Stimulated activated CD4-positive, alpha-beta T cell treated with anti-CD3 and anti-CD28 coated beads, Interleukin-15, amount 100 ng/mL, for 24 hours (primary cell): ENCODE measurements at regions not wholly inside any gene's neighbourhood (a gene's known extent, or its start where the extent isn't known, plus 50 kb on each side); places are given as distances from the start of the nearest gene placed in this dataset.

Experiments used
- DNase-seq: peaks from one replicate; pipeline ENCODE4 v3.0.0-alpha.2; 2020

- no peak for DNase-seq
Measured at GRCh38 chr10:78250313-78251015, 216.8 kb downstream of the RPS24 start.

- DNase-seq, result no peak
Measured at GRCh38 chr10:78251016-78251385, 217.3 kb downstream of the RPS24 start.

- DNase-seq, result no peak
Measured at GRCh38 chr10:78252286-78252685, 218.6 kb downstream of the RPS24 start.

GRCh38 chr10:78253063-78253853, 219.6 kb downstream of the RPS24 start:
- no peak for DNase-seq

DNA sequence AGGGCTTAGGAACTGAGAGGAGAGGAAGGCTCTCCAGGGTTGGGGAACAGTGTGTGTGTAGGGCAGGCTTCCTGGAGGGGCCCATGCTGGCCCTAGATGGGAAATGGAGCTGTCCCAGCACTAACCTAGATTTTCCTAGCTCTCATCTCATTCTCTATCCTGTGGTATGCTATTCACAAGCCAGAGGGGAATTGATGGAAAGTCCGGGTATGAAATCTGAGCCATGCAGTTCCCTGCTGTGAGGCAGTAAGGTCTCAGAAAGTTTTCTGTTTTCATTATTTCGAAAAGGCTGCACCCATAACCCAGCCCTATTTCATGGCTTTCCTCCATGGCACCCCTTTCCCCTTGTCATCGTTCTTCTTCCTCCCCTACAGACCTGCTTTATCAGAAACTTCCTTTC, 220.3 kb downstream of the RPS24 start:
- no peak for DNase-seq

DNA sequence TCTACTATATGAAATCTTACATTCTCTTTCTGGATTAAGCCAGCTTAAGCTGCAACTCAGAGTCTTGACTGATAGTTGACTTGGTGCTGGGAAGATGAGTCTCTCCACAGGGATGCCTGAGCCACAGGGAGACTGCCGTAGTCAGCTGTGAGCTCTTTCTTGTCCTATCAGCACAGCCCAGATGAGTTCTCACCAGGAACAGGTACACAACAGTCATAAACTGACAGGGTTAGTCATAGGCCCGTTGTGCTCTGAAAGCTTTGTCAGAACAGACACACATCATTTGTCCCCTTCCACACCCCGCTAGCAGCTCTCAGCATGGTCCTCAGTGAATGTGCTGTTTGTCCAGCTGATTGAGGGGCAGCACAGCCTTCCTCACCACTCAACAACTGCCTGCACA, 221.6 kb downstream of the RPS24 start:
- no peak for DNase-seq

GRCh38 chr10:78255796-78256638, 222.4 kb downstream of the RPS24 start:
- DNase-seq, result no peak

GRCh38 chr10:78258323-78259030, 224.8 kb downstream of the RPS24 start:
- DNase-seq, result no peak

DNA sequence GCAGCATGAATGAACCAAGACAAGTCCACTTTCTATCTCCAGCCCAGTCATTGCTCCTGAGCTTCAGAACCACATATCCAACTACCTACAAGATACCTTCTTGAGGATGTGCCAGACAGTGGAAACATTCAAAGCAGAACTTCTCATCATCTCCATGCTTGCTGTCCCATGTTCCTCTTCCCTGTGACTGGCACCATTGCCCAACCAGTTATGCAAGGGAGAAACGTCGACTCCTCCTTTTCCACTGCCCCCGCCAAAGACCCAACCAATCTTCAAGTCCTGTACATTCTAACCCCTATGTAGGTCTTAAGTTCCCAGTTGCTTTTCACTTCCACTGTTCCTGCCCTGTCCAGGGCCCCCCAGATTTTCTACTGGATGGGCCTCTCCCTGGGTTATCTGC, 225.7 kb downstream of the RPS24 start:
- no peak for DNase-seq

GRCh38 chr10:78260141-78260540, 226.5 kb downstream of the RPS24 start:
- DNase-seq, result no peak

GRCh38 chr10:78260680-78261079, 227.0 kb downstream of the RPS24 start:
- DNase-seq, result peak; percentile 10

DNA sequence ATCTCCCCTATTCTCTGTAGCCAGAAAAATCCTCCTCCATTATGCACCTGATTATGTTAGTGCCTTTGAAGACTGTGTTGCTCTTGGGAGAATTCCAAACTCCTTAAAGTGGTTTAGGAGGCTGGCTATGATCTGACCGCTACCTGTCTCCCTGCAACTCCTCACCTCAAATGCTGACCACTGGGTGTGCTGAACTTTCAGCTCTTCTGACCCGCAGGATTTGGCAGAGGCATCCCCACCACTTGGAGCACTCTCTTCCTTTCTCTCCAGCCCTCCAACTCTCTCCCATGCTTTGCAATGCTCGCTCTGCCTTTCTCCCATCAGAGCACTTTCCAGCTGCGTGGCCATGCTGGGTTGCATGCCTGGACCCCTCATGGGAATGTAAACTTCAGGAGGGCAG, 227.6 kb downstream of the RPS24 start:
- DNase-seq, result no peak

- DNase-seq, result no peak
Measured at GRCh38 chr10:78262860-78263259, 229.2 kb downstream of the RPS24 start.

- no peak for DNase-seq
Measured at GRCh38 chr10:78263521-78263988, 229.9 kb downstream of the RPS24 start.

- no peak for DNase-seq
Measured at GRCh38 chr10:78264361-78264760, 230.7 kb downstream of the RPS24 start.

GRCh38 chr10:78266741-78267469, 233.2 kb downstream of the RPS24 start:
- DNase-seq, result no peak

DNA sequence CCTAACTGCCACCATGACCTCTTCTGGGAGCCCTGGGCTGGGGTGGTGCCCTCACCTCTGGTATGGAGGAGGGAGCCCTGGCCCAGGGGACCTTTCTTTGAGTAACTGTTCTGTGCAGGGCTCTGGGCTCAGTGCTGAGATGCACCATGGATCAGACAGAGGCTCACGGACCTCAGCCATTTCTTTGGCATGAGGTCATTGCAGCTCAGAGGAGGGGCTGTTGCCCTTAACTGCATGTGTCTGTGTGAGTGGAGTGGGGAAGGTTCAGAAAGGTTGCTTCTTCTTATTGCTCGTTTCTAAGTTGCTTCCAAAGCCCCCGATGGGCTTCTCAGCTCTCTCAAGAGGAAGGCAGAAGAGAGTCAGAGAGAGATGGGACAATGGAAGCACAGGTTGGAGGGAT, 233.9 kb downstream of the RPS24 start:
- DNase-seq, result no peak

DNA sequence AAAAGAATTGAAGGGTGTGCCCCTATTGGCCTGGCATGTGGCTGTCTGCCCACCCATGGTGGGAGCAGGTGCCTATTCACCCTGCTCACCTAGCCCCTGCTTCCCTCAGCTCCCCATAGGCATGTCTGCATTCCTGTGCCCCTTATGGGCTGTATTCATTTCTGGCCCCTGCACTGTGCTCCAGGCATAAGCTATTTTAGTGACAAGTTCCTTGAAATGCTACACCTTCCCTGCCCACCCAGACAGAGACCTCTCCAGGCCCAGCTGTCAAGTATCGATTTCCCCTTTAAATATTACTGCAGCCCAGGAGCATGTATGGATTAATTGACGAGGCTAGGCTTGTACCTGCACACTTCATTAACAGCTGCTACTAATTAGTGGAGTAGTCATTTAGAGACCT, 235.4 kb downstream of the RPS24 start:
- DNase-seq, result no peak

- DNase-seq, result no peak
Measured at GRCh38 chr10:78272329-78272728, 238.7 kb downstream of the RPS24 start.

- DNase-seq, result no peak
Measured at GRCh38 chr10:78274491-78274890, 240.8 kb downstream of the RPS24 start.

GRCh38 chr10:78276139-78276538, 242.5 kb downstream of the RPS24 start:
- DNase-seq, result no peak
